H1 (cell line): ENCODE measurements at regions not wholly inside any gene's neighbourhood (a gene's known extent, or its start where the extent isn't known, plus 50 kb on each side); places are given as distances from the start of the nearest gene placed in this dataset.

Source experiments
- CTCF ChIA-PET: fragments of 300-600 bp; sonication (Branson Sonifier 250); formaldehyde crosslinking; loops from one replicate; lab custom pipeline; 2021; ENCODE audit not compliant: partially characterized antibody; lab: Charles Lee
- POLR2A ChIA-PET: fragments of 300-600 bp; sonication (Branson Sonifier 250); formaldehyde crosslinking; loops from one replicate; lab custom pipeline; 2021; ENCODE audit warnings: inconsistent platforms; ENCODE audit not compliant: partially characterized antibody; lab: Charles Lee
- DNase-seq, 2 experiments: peaks; one replicate each; pipeline versions ENCODE4 v3.0.0 to v3.0.0-alpha.2; 2010 to 2022; ENCODE audit warnings: low spot score in 2 of 2, low read depth in 1 of 2, mixed read lengths in 1 of 2
- FAIRE-seq: peaks from 2 replicates; lab custom pipeline; 2011; peaks lifted over from hg19 to GRCh38; lab: Jason Lieb, UNC
- H2AFZ ChIP-seq: 2 replicates; pipeline ENCODE4 v1.8.1; 2012; ENCODE audit warnings: low read length, inconsistent platforms
- H2AK5ac ChIP-seq: 2 replicates; pipeline ENCODE4 v1.6.1; 2013; ENCODE audit warnings: low read depth, low read length
- H2BK120ac ChIP-seq: replicated peaks from 2 replicates; pipeline ENCODE3; 2013; ENCODE audit warnings: low read depth, low read length, inconsistent platforms
- H2BK12ac ChIP-seq: 2 replicates; pipeline ENCODE4 v1.6.1; 2013; ENCODE audit warnings: low read depth, low read length
- H2BK15ac ChIP-seq: 2 replicates; pipeline ENCODE4 v1.6.1; 2013; ENCODE audit warnings: low read length
- H2BK20ac ChIP-seq: 2 replicates; pipeline ENCODE4 v1.6.1; 2013; ENCODE audit warnings: low read length
- H2BK5ac ChIP-seq: 2 replicates; pipeline ENCODE4 v1.6.1; 2013; ENCODE audit warnings: low read depth, low read length
- H3K14ac ChIP-seq: 2 replicates; pipeline ENCODE4 v1.6.1; 2013; ENCODE audit warnings: inconsistent platforms; ENCODE audit not compliant: insufficient read length
- H3K18ac ChIP-seq: 2 replicates; pipeline ENCODE4 v1.6.1; 2013; ENCODE audit warnings: low read length; ENCODE audit errors: extremely low read depth
- H3K23ac ChIP-seq: 2 replicates; pipeline ENCODE4 v1.6.1; 2013; ENCODE audit warnings: inconsistent platforms; ENCODE audit not compliant: insufficient read length
- H3K23me2 ChIP-seq: 2 replicates; pipeline ENCODE4 v1.6.1; 2013; ENCODE audit warnings: low read depth, low read length
- H3K27ac ChIP-seq: 2 replicates; pipeline ENCODE4 v1.6.1; 2011; ENCODE audit warnings: low read depth, low read length, inconsistent platforms
- H3K27me3 ChIP-seq, 4 experiments: replicated peaks in 1 of 4; 1 replicate in 1 of 4; 2 replicates in 3 of 4; pipeline versions ENCODE4 v1.6.1 to v1.8.1; 2011 to 2013; ENCODE audit warnings: low read length in 3 of 4, mild to moderate bottlenecking in 3 of 4, inconsistent platforms in 2 of 4, mixed read lengths in 2 of 4, moderate library complexity in 1 of 4; ENCODE audit not compliant: control insufficient read depth in 3 of 4, insufficient read depth in 3 of 4; ENCODE audit errors: extremely low read depth in 1 of 4
- H3K36me3 ChIP-seq, 4 experiments: 2 replicates each; pipeline versions ENCODE4 v1.6.1 to v1.8.1; 2011 to 2013; ENCODE audit warnings: mild to moderate bottlenecking in 4 of 4, low read length in 3 of 4, moderate library complexity in 2 of 4, control low read depth in 1 of 4, inconsistent platforms in 1 of 4; ENCODE audit not compliant: insufficient read depth in 4 of 4, control insufficient read depth in 2 of 4
- H3K4ac ChIP-seq: replicated peaks from 2 replicates; pipeline ENCODE3; 2013; ENCODE audit warnings: low read length, low read depth, mixed read lengths, inconsistent platforms; ENCODE audit not compliant: insufficient read length
- H3K4me1 ChIP-seq, 4 experiments: replicated peaks in 1 of 4; 1 replicate in 1 of 4; 2 replicates in 3 of 4; pipeline versions ENCODE4 v1.6.1 to v1.8.1; 2011 to 2013; ENCODE audit warnings: low read length in 3 of 4, inconsistent platforms in 2 of 4, mixed read lengths in 1 of 4; ENCODE audit not compliant: insufficient read depth in 4 of 4, control insufficient read depth in 3 of 4
- H3K4me2 ChIP-seq, 2 experiments: 2 replicates each; pipeline versions ENCODE4 v1.6.1 to v1.8.1; 2011 to 2013; ENCODE audit warnings: low read depth in 2 of 2, low read length in 2 of 2, control low read depth in 1 of 2, inconsistent platforms in 1 of 2, mild to moderate bottlenecking in 1 of 2; ENCODE audit not compliant: insufficient read depth in 1 of 2
- H3K4me3 ChIP-seq, 4 experiments: fragments of 200-600, 300-600 bp in 1 of 4; sonication (generic), shearing (Covaris generic), sonication (Bioruptor Twin) in 1 of 4; 2 replicates each; pipeline versions ENCODE4 v1.5.1 to v1.8.1; 2011 to 2016; ENCODE audit warnings: low read length in 4 of 4, low read depth in 3 of 4, control low read depth in 2 of 4, inconsistent platforms in 2 of 4, mild to moderate bottlenecking in 2 of 4, mixed read lengths in 1 of 4, moderate library complexity in 1 of 4; ENCODE audit not compliant: insufficient read depth in 2 of 4; ENCODE audit errors: extremely low read depth in 1 of 4
- H3K56ac ChIP-seq: replicated peaks from 2 replicates; pipeline ENCODE3; 2013; ENCODE audit warnings: low read depth, mild to moderate bottlenecking, mixed read lengths, low read length, inconsistent platforms; ENCODE audit not compliant: insufficient read length
- H3K79me1 ChIP-seq: 2 replicates; pipeline ENCODE4 v1.6.1; 2013; ENCODE audit warnings: low read depth, low read length, control low read depth
- H3K79me2 ChIP-seq, 2 experiments: 2 replicates each; pipeline versions ENCODE4 v1.6.1 to v1.8.1; 2012 to 2013; ENCODE audit warnings: low read length in 2 of 2, mild to moderate bottlenecking in 2 of 2, inconsistent platforms in 1 of 2; ENCODE audit not compliant: insufficient read depth in 2 of 2, control insufficient read depth in 1 of 2
- H3K9ac ChIP-seq, 4 experiments: replicated peaks in 1 of 4; 1 replicate in 1 of 4; 2 replicates in 3 of 4; pipeline versions ENCODE4 v1.6.1 to v1.8.1; 2011 to 2013; ENCODE audit warnings: low read depth in 3 of 4, low read length in 3 of 4, control low read depth in 2 of 4, mild to moderate bottlenecking in 2 of 4, moderate library complexity in 2 of 4, inconsistent platforms in 1 of 4; ENCODE audit errors: extremely low read depth in 1 of 4
- H3K9me3 ChIP-seq, 2 experiments: 2 replicates each; pipeline versions ENCODE4 v1.6.1 to v1.8.1; 2012 to 2013; ENCODE audit warnings: mild to moderate bottlenecking in 2 of 2, moderate library complexity in 2 of 2, control low read depth in 1 of 2, inconsistent platforms in 1 of 2, low read depth in 1 of 2, low read length in 1 of 2, mixed read lengths in 1 of 2; ENCODE audit not compliant: insufficient read depth in 2 of 2
- H4K20me1 ChIP-seq, 2 experiments: replicated peaks in 1 of 2; 2 replicates each; pipeline versions ENCODE3 to v1.8.1; 2011 to 2013; ENCODE audit warnings: inconsistent platforms in 2 of 2, low read length in 2 of 2, mild to moderate bottlenecking in 1 of 2; ENCODE audit not compliant: insufficient read depth in 2 of 2, control insufficient read depth in 1 of 2
- H4K5ac ChIP-seq: 2 replicates; pipeline ENCODE4 v1.6.1; 2013; ENCODE audit warnings: low read length, low read depth, mixed read lengths, inconsistent platforms; ENCODE audit not compliant: insufficient read length
- H4K8ac ChIP-seq: 2 replicates; pipeline ENCODE4 v1.8.0; 2013; ENCODE audit warnings: mild to moderate bottlenecking, moderate library complexity, low read length, inconsistent platforms; ENCODE audit not compliant: insufficient read depth; ENCODE audit errors: extremely low read depth
- H4K91ac ChIP-seq: replicated peaks from 2 replicates; pipeline ENCODE3; 2013; ENCODE audit warnings: low read length, mixed read lengths, inconsistent platforms; ENCODE audit not compliant: insufficient read length
- SIRT6 ChIP-seq: IDR thresholded peaks from one replicate; pipeline ENCODE4 v1.7.1; 2012; ENCODE audit warnings: low read length, inconsistent platforms
- WGBS, 2 experiments: shearing (Covaris generic) in 1 of 2; methylation state at CpG; one replicate each; pipeline versions ENCODE4 v1.1.6 to v1.1.7; 2013 to 2015; ENCODE audit warnings: low lambda C conversion rate in 2 of 2, mixed read lengths in 2 of 2, inconsistent platforms in 1 of 2, low coverage in 1 of 2, missing lambda C conversion rate in 1 of 2; ENCODE audit not compliant: insufficient replicate concordance in 2 of 2, insufficient coverage in 1 of 2, insufficient read length in 1 of 2; ENCODE audit errors: extremely low coverage in 1 of 2, missing lambda C conversion rate in 1 of 2; 5-methylcytosine and 5-hydroxymethylcytosine counted together

- FAIRE-seq (no peak), DNase-seq (no peak)
- ChIA-PET POLR2A (no interaction called here), CTCF (no interaction called here)
- Histone ChIP-seq H3K27ac (no peak overlapping the region), H3K9ac (no peak overlapping the region), H3K9me3 (no peaks in the 10 kb centered on the region), H3K36me3 (no peaks in the 10 kb centered on the region), H3K14ac (no peak overlapping the region), H2BK15ac (no peak overlapping the region), H3K18ac (no peak overlapping the region), H2AFZ (no peak overlapping the region), H4K5ac (no peak overlapping the region), H3K4me1 (no peaks in the 10 kb centered on the region; a peak in 1 of 7 replicates), H3K4me3 (no peak overlapping the region), H3K4ac (no peak overlapping the region), H3K27me3 (no peaks in the 10 kb centered on the region), H2BK120ac (no peak overlapping the region), H2BK20ac (no peak overlapping the region), H3K4me2 (no peak overlapping the region), H4K20me1 (no peaks in the 10 kb centered on the region), H3K79me2 (no peaks in the 10 kb centered on the region), H2AK5ac (no peak overlapping the region), H4K91ac (no peak overlapping the region), H2BK5ac (no peak overlapping the region), H3K79me1 (no peaks in the 10 kb centered on the region), H3K56ac (no peak overlapping the region), H3K23me2 (no peaks in the 10 kb centered on the region; the same call in 1 of the 2 replicates), H4K8ac (no peak overlapping the region), H2BK12ac (no peak overlapping the region), H3K23ac (no peak overlapping the region)
- WGBS, 2 experiments, result 78% methylated on average over 4 of the region's 4 CpGs; no CpG with 5 or more reads in 1 of the 2 experiments
- no peak for TF ChIP-seq SIRT6
These were observed 77.4 kb upstream of the SLCO3A1 start for GRCh38 chr15:91776104-91776503.
